Left renal cortex interstitium (tissue), 4 donors: ENCODE measurements at regions not wholly inside any gene's neighbourhood (a gene's known extent, or its start where the extent isn't known, plus 50 kb on each side); places are given as distances from the start of the nearest gene placed in this dataset.
"Not testable (repeated sequence)": the region's sequence is repeated elsewhere in the genome, so short reads cannot be mapped to it uniquely, and the experiment has no call there.

Experiments used
- DNase-seq, 4 donors: peaks; one replicate each; pipeline ENCODE4 v3.0.0-alpha.2; 2013; ENCODE audit warnings: low read depth in 4 of 4, low spot score in 2 of 4, missing footprints in 1 of 4

DNA sequence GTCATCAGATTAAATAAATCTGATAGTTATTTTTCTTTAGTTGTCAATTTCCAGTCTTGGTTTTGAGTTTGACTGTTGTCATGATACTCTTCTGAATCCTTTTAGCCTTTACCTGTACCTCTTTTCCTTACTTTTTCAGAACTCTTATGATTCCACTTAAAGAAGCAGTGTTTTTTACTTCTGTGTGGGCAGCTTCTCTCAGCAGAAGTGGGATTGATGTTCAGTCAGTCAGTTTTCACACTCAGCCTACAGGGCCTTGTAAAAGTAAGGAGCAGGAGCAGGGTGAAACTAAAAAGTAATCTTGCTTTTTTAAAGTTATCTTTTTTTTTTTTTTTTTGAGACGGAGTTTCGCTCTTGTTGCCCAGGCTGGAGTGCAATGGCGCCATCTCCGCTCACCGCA, 75.1 kb downstream of the HAUS1 start:
- DNase-seq: no peak

DNA sequence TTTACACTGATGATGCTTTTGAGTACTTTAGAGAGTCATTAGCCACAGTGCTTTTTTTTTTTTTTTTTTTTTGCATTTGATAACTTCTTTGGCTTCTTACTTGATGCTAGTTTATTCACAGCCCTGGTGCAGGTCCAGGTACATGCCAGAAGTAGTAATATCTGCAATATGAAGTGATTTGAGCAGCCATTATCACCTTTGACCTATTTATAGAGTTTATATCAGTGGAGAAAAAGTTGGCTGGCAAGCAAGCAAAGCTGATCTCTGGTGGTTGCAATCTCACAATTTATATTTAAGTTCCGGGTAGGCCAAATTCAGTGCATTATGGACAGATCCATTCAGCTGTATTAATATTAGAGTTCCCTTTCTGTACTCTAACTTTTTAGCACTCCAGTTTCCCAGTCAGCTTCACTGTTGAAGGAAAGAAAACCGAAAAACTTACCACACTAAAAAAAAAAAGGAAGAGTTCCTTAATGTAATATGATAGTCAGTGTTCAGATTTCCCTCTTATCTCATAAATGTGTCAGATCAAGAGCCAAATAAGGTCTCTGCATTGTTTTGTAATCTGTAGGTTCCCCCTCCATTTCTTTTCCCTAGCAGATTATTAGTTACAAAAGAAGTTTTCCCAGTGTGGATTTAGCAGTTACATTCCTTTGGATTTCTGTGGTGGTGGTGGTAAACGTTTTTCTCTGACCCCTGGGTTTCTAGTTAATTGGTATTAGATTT, 78.6 kb downstream of the HAUS1 start:
- DNase-seq: no peak

DNA sequence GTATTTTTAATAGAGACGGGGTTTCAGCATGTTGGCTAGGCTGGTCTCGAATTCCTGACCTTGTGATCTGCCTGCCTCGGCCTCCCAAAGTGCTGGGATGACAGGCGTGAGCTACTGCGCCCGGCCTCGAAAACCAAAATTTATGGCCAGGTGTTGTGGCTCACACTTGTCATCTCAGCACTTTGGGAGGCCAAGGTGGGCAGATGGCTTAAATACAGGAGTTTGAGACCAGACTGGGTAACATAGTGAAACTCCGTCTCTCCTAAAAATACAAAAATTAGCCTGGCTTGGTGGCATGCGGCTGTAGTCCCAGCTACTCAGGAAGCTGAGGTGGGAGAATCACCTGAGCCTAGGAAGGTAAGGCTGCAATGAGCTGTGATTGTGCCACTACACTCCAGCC, 80.1 kb downstream of the HAUS1 start:
- not testable (repeated sequence) for DNase-seq

DNA sequence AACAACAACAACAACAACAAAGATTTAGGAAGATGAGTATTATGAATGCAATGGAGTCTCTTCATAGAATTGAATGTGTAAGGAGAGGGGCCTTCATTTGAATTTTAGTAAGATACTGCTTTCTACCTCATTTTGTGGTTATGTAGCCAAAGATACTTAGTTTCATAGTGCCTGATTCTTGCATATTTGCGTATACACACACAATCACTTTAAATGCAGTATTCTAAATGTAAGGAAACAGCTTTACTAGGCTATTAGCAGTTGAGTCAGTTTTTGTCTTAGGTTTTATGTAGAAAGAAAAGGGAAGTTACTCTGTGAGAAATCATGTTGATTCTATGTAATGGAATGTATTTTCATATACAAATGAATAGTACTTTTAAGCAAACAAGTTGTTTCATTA, 80.5 kb downstream of the HAUS1 start:
- DNase-seq: no peak

DNA sequence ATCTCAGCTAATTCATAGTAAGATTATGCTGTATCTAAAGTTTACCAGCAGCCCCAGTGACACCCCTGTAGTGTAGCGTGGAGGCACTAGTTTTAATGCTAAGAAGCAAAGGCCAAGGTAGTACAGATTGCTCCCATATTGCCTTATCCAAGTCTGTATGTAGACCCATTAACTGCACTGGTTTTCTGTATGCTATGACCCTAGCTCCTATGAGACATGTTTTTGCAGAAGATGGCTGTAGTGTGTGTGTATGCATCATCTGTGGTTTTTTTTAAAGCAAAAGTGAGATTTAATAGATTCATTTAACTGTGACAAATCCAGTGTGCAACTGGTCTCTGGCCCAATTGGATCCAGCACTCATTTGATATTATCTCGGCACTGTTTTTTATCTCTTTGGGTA, 86.5 kb downstream of the HAUS1 start:
- no peak for DNase-seq

DNA sequence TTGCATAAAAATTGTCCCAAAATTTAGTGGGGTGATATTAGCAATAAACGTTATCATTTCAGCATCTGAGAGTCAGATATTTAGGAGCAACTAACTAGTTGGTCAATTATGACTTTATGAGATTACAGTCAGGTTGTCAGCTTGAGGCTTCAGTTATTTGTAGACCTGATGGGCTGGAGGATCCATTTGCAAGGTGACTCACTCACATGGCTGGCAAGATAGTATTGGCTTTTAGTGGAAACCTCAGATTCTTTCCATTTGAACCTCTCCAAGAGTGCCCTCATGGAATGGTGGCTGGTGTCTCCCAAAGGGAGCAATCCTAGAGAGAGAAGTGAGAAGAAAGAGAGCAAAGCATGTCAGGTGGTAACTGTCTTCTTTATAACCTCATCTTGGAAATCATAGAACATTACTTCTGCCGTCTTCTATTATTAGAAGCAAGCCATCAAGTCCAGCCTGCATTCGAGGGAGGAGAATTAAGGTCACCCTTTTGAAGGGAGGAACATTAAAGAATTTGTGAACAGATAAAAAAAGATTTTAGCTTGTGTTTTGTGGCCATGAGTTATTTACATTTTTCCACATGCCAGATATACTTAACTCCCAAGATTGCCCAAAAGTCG, 92.5 kb downstream of the HAUS1 start:
- DNase-seq: no peak

DNA sequence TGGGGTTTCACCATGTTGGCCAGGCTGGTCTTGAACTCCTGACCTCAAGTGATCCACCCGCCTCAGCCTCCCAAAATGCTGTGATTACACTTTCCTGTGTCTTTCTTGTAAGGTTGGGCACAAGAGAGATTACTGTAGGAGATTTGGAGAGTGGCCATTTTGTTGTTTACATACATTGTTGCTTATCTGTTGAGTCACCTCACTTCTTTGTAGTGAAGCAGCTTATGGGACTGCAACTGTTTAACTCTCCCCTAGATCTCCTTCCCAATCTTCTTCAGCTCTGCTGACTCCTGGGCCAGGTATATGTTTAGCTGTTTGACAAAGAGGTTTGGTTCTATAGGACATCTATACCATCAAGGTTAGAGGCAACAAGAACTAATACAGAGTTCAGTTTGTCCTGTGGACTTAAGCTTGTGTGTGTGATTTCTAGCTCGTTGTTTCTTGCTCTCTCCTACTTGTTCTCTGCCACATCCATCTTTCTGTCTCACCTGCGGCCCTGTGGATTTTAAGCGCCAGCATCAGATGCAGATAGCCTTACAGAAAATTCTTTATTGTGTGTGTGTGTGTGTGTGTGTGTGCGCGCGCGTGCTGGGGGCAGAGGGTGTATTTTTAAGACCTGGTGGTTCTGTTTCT, 95.4 kb downstream of the HAUS1 start:
- DNase-seq: no peak

DNA sequence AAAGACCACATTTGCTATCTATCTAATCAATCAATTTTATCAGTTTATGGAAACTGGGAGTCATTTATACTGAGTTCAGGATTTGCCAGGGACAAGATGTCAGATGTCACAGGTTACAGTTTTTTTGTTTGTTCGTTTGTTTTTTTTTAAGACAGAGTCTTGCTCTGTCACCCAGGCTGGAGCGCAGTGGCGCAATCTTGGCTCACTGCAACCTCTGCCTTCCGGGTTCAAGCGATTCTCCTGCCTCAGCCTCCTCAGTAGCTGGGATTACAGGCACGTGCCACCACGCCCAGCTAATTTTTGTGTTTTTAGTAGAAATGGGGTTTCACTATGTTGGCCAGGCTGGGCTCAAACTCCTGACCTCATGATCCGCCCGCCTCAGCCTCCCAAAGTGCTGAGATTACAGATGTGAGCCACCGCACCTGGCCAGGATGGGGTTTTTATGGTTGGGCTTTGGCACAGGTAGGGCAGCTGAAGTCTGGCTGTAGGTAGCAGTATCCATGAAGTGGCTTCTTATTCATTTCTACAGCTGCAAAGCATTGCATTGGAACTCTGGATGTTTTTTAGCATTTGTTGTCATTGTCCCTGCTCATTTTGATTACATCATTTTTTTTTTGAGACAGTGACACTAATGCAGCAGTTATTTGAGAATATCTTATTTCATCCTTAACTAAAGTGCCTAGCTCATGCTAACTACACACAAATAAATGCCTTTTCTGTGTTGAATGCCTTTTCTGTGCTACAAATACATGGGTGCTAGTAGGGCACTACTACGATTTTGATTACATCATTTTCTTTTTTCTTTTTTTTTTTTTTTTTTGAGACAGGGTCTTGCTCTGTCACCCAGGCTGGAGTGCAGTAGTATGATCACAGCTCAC, 96.2 kb downstream of the HAUS1 start:
- not testable (repeated sequence) for DNase-seq

DNA sequence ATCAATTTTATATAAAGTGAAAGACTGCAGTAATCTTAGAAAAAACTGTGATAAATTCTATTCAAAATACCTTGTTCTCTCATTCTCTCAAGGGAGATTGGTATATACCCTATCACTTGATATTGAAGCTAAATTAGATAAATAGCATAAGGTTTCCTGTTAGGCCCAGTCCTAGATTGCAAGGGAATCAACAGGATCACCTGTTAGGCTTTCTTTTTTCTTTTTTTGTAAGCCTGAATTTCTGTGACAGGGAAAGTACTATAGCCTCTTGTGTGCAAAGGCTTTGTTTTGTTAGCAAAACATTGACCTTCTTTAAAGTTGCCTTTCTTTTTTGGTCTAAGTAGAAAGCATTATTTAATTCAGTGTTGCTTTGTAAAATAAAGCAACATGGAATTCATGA, 100.0 kb downstream of the HAUS1 start:
- no peak for DNase-seq

DNA sequence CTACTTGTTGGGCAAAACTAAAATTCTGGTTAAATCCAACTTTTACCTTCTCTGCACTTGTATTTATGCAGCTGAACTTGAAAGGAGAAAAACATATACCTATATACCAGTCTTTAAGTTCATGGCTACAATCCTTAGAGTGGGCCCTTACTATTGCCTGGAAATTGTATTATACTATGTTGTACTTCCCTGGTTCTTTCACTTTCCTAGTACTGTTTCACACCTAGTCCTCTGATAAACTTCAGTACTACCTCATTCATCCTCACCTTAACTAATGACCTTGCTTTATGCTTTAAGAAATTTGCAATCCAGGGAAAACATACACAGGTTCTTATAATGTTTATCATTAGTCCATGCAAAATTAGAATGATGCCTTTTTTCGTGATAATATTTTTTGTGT, 103.8 kb downstream of the HAUS1 start:
- no peak for DNase-seq

DNA sequence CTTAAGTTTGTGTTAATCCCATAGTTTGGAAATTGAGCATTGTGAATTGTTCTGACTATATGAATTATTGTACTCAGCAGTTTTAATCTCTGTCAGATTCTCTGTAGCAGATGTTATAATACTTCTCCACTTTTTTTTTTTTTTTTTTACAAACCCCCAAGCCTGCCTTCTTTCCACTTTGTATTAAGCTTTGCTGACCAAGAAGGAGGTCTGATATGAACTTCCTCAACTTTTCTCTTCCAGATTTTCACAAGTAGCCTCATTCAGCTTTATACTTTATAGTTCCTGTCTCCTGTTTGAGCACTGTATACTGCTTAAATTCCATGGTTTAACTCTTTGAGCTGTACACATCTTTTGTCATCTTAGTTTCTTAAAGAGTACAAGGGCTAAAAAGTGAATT, 105.0 kb downstream of the HAUS1 start:
- no peak for DNase-seq

DNA sequence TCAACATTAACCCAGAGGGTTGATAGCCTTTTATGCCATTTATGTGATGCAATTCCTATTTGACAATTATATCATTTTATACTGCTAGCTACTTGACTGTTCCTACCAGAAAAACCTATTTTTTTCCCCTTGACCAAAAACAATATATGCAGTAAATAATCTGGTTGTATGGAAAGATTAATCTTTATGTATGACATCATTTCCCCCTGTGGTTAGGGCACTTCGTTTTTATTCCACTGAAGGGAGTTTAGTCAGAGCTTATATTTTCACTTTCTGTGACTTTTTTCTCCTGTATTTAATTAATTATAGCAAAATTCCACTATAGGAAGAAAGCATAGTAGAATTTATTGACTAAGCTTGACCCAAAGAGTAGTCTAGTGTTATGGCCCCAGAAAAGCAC, 107.6 kb downstream of the HAUS1 start:
- no peak for DNase-seq

DNA sequence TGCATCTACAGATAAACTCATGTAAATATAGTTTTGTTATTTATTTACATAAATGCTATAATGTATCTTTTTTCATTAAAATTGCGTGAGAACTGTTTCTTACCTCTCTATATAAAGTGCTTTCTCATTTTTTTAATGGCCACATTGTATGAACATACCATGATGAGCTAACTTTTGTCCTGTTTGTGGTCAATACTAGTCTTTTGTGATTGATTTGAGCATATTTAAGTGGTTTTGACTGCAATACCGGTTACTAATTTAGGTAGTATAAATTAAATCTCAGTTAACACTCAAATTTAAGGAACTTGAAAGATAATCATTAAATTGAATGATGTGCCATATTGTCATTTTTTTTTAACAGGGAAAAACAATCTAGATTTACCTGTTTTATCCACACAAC, 108.2 kb downstream of the HAUS1 start:
- no peak for DNase-seq

DNA sequence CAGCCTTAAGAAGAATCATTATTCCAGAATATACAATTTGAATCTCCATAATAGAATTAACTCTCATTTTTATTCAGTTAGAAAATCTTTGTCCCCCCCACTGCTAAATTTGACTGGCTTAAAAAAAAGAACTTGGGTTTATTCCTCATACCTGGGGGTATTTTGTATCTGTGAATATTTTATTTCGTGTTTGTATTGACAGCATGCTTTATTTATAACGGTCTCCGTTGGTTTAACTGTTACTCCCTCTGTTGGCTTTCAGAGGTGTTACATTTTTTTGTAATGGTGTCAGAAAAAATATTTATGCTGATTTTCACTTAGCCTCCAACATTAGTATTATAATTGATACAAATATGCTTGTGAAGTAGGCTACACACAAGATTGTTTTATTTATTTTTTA, 109.1 kb downstream of the HAUS1 start:
- DNase-seq: no peak

DNA sequence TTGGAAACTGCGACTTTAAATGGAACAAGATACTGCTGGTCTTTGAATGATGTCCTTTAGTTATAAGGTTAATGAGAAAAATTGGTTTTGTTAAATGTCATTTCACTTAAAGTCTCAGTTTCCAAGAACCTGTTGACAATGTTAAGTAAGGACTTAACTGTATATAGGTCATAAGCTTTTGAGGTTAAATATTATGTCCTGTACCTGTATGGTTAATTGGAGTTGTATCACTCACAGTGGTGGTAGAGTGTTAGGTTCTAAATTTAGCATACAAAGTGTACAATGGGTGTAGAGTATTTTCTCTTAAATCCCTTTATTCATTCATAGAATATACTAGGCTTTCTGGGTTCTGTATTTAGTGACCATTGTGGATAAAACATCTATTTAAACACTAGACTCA, 110.2 kb downstream of the HAUS1 start:
- no peak for DNase-seq

DNA sequence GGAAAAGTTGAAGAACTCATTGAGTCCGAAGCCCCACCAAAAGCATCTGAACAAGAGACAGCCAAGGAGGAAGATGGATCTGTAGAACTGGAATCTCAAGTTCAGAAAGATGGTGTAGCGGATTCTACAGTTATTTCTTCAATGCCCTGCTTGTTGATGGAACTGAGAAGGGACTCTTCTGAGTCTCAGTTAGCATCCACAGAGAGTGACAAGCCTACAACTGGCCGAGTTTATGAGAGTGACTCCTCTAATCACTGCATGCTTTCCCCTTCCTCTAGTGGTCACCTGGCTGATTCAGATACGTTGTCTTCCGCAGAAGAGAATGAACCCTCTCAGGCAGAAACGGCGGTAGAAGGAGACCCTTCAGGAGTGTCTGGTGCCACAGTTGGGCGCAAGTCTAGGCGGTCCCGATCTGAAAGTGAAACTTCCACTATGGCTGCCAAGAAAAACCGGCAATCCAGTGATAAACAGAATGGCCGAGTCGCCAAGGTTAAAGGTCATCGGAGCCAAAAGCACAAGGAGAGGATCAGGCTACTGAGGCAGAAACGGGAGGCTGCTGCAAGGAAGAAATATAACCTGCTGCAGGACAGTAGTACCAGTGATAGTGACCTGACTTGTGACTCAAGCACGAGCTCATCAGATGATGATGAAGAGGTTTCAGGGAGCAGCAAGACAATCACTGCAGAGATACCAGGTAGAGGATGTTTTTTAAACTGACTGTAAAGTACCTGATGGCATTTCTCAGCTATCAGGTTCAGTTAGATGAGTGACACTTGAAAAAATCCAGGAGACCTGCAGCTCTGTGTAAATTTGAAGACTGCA, 111.9 kb downstream of the HAUS1 start:
- DNase-seq: no peak

DNA sequence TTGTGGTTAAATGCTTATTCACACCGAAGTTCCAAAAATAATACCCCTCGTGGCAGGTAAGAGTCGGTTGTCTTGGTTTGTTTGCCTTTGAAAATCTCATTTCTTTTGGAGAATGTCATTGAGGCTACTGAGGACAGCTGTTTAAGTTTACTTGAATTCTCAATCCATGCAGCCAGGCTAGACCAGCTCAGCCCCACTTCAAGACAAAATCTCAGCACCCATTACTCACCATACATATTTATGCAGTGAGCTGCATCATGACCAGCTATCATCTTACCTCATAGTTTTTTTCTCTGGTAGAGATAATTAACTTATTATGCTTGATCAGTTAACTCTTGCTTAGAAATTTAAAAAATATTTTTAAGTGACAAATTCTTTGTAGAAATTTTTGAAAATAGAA, 115.9 kb downstream of the HAUS1 start:
- DNase-seq: no peak

DNA sequence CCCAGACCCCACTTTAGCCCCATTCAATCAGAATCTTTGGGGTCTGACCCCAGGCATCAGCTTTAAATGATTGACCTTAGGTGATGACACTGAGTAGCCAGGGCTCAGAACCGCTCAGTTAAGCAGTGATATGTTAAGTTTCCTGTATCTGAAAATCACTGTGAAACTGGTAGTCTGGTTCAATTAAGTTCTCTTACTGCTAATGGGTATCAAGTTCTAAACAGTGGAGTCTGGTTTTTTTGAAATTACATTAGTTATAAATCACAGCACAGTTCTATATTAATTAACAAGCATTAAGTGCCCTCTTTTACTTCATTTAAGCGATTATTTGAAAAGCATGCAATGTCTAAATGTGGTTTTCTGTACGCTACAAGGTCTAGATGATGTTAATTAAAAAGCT, 117.9 kb downstream of the HAUS1 start:
- no peak for DNase-seq

DNA sequence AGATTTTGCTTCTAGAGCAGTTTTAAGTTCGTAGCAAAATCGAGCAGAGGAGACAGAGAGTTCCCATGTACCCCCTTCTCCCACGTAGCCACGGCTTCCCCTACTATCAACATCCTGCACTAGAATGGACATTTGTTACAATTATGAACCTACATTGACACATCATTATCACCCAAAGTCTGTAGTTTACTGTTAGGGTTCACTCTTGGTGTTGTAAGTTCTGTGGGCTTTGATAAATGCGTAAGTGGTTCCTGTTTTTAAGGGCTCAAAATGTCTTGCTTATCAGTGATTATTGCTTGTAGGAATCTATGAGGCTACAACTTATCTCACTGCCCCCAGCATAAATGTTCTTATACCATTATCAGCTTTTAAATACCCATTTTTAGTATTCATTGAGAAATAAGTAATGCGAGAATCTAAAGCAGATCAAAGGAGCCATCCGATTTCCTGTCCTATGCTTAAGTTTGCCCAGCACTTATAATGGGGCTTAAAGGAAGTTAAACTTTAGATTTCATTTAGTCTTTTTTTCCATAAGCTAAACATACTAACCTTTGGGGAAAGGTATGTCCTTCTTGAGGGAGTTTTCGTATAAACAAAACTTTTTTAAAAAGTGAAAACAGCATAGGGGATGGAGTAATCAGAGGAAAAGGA, 118.7 kb downstream of the HAUS1 start:
- no peak for DNase-seq

DNA sequence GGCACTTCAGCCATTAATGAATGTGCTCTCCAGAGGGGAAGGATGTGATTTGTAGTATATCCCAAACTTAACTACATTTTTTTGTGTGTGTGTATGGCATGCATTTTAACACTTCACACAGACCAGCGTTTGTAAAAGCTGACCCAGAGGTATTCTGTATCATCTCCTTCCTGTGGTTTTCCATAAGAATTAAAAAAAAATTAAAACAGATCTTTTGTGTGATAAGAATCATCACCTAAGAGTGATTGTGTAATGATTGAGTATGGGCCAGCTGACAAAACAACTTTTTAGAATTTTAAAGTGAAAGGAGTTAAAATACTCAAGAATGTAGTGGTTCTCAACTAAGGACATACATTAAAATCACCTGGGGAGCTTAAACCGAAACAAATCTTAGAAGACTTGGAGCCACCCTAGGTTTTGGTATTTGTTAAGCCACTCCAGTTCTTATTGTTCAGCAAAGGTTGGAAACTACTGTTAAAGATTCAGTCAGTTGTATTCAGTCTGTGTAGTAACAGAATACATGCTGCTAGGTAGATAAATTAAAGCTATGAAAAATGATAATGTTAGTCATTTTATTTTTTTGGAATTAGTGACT, 120.1 kb downstream of the HAUS1 start:
- no peak for DNase-seq
